Left ventricle myocardium inferior (tissue), 1 donor: ENCODE measurements at regions not wholly inside any gene's neighbourhood (a gene's known extent, or its start where the extent isn't known, plus 50 kb on each side); places are given as distances from the start of the nearest gene placed in this dataset.

Source experiments
- DNase-seq: peaks from one replicate; pipeline ENCODE4 v3.0.0-alpha.2; 2020
- H3K27ac ChIP-seq: fragments of 200-600 bp; replicated peaks from 2 replicates; pipeline ENCODE4 v1.8.0; 2021
- H3K27me3 ChIP-seq: fragments of 200-600 bp; 2 replicates; pipeline ENCODE4 v1.8.0; 2021; ENCODE audit warnings: low read depth
- H3K36me3 ChIP-seq: fragments of 200-600 bp; 2 replicates; pipeline ENCODE4 v1.8.0; 2021
- H3K4me1 ChIP-seq: fragments of 200-600 bp; 2 replicates; pipeline ENCODE4 v1.8.0; 2021
- H3K4me3 ChIP-seq: fragments of 200-600 bp; 2 replicates; pipeline ENCODE4 v1.8.0; 2021; ENCODE audit warnings: mild to moderate bottlenecking, moderate library complexity
- H3K9me3 ChIP-seq: fragments of 200-600 bp; replicated peaks from 2 replicates; pipeline ENCODE4 v1.8.0; 2021
- CTCF ChIP-seq: fragments of 200-600 bp; IDR thresholded peaks from 2 replicates; pipeline ENCODE4 v1.8.0; 2021; ENCODE audit warnings: antibody characterized with exemption, mild to moderate bottlenecking, borderline replicate concordance
- intact Hi-C: fragments of 100-400 bp; cut with micrococcal nuclease; formaldehyde crosslinking; loops from one replicate; pipeline ENCODE4 v1.11.0; 2022
- donor health status: DM: no; HTN: yes; CAD: no; lungs with severe emphysema.

GRCh38 chr15:79373113-79373512 lies 59.0 kb upstream of the MINAR1 start:
- intact Hi-C loops = no loop called here
- no peak overlapping the region for H3K4me3 ChIP-seq
- H3K27ac ChIP-seq = no peak overlapping the region
- H3K9me3 ChIP-seq = no peaks in the 10 kb centered on the region
- no peak for DNase-seq
- TF ChIP-seq CTCF = no peak
- H3K36me3 ChIP-seq = no peaks in the 10 kb centered on the region
- no peaks in the 10 kb centered on the region for H3K4me1 ChIP-seq
- H3K27me3 ChIP-seq = no peaks in the 10 kb centered on the region

- no peak for TF ChIP-seq CTCF
- H3K27ac ChIP-seq = no peak overlapping the region
- H3K4me1 ChIP-seq = no peaks in the 10 kb centered on the region
- no peak overlapping the region for H3K4me3 ChIP-seq
- no peak for DNase-seq
- intact Hi-C loops = no loop called here
- H3K27me3 ChIP-seq = no peaks in the 10 kb centered on the region
- no peaks in the 10 kb centered on the region for H3K9me3 ChIP-seq
- no peaks in the 10 kb centered on the region for H3K36me3 ChIP-seq
Measured at GRCh38 chr15:79373728-79374127, 58.4 kb upstream of the MINAR1 start.

GRCh38 chr15:79376383-79376782 lies 55.8 kb upstream of the MINAR1 start:
- no peaks in the 10 kb centered on the region for H3K4me1 ChIP-seq
- TF ChIP-seq CTCF = no peak

DNA sequence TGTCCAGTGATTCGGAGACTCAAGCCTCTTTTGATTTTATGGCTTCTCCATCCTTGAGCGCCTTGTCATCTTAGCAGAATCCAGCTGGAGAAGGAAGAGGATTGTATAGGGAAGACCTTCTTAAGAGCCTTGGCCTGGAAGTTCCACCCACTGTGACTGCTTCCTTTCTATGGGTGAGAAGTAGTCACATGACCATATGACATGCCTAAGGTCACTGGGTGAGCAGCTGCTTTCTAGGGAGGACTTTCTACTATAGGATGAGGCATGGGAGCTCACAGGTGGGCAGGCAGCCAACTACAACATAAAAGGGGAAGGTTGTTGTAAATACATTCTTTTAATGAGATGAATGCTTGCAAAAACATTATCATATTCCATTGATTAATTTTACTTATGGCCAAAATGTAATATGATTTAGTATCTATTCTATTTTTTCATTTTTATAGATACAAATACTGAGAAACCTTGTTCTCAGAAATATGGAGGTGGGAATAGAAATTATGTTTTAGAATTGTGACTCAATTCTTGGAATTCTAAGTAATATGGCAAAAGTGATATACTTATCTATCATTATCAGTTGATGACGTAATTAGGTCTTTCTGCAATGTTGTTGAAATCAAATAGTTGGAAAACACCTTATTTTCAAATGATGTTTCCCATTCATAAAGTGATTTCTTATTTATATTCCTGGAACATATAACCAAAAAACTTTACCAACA lies 53.6 kb upstream of the MINAR1 start:
- Histone ChIP-seq H3K27me3 (no peaks in the 10 kb centered on the region), H3K36me3 (no peaks in the 10 kb centered on the region), H3K4me1 (no peaks in the 10 kb centered on the region), H3K4me3 (no peak overlapping the region), H3K9me3 (no peaks in the 10 kb centered on the region), H3K27ac (no peak overlapping the region)
- DNase-seq = no peak
- intact Hi-C loops = no loop called here
- no peak for TF ChIP-seq CTCF

More at GRCh38 chr15:79376383-79376782, 55.8 kb upstream of the MINAR1 start:
- H3K4me3 ChIP-seq = no peak overlapping the region
- no peaks in the 10 kb centered on the region for H3K9me3 ChIP-seq
- H3K27me3 ChIP-seq = no peaks in the 10 kb centered on the region
- no peak for DNase-seq
- no peaks in the 10 kb centered on the region for H3K36me3 ChIP-seq
- intact Hi-C loops = no loop called here
- no peak overlapping the region for H3K27ac ChIP-seq

- no peaks in the 10 kb centered on the region for H3K36me3 ChIP-seq
- peak; percentile 71 for DNase-seq
- intact Hi-C loops = loop anchor here (5.0 kb wide), 1 partner anchor 471 kb away; no protein-coding TSS in a partner anchor
- H3K4me3 ChIP-seq = no peak overlapping the region
- no peaks in the 10 kb centered on the region for H3K27me3 ChIP-seq
- peak; percentile 92 for TF ChIP-seq CTCF
- H3K27ac ChIP-seq = no peak overlapping the region
- no peaks in the 10 kb centered on the region for H3K9me3 ChIP-seq
- no peaks in the 10 kb centered on the region for H3K4me1 ChIP-seq
Measured at GRCh38 chr15:79380755-79381497, 51.2 kb upstream of the MINAR1 start.
